Middle frontal gyrus (tissue), 1 donor: ENCODE measurements at regions not wholly inside any gene's neighbourhood (a gene's known extent, or its start where the extent isn't known, plus 50 kb on each side); places are given as distances from the start of the nearest gene placed in this dataset.
A peak's percentile ranks its signal among the peaks of the same experiment; 100 is the strongest.

Experiments used
- DNase-seq: peaks from one replicate; pipeline ENCODE4 v3.0.0-alpha.2; 2015; ENCODE audit warnings: low spot score; ENCODE audit errors: extremely low spot score

GRCh38 chr20:53837126-53837826 is 233.1 kb downstream of the BCAS1 start:
- DNase-seq, result no peak

GRCh38 chr20:53834749-53835148 is 235.6 kb downstream of the BCAS1 start:
- no peak for DNase-seq

GRCh38 chr20:53834062-53834442 is 236.3 kb downstream of the BCAS1 start:
- DNase-seq, result no peak

GRCh38 chr20:53833333-53834061 is 236.9 kb downstream of the BCAS1 start:
- no peak for DNase-seq

- no peak for DNase-seq
These were observed 237.9 kb downstream of the BCAS1 start for GRCh38 chr20:53832499-53832898.

- no peak for DNase-seq
These were observed 238.2 kb upstream of the ZNF217 start for GRCh38 chr20:53831812-53832211.

- DNase-seq, result no peak
These were observed 237.6 kb upstream of the ZNF217 start for GRCh38 chr20:53831228-53831627.

- DNase-seq, result no peak
These were observed 236.3 kb upstream of the ZNF217 start for GRCh38 chr20:53829724-53830521.

- no peak for DNase-seq
These were observed 235.7 kb upstream of the ZNF217 start for GRCh38 chr20:53829255-53829723.

GRCh38 chr20:53828682-53829254 is 235.1 kb upstream of the ZNF217 start:
- peak; percentile 37 for DNase-seq

GRCh38 chr20:53828088-53828681 is 234.5 kb upstream of the ZNF217 start:
- no peak for DNase-seq

GRCh38 chr20:53827292-53828087 is 233.9 kb upstream of the ZNF217 start:
- no peak for DNase-seq

GRCh38 chr20:53826597-53827291 is 233.1 kb upstream of the ZNF217 start:
- no peak for DNase-seq

GRCh38 chr20:53826090-53826489 is 232.5 kb upstream of the ZNF217 start:
- no peak for DNase-seq

GRCh38 chr20:53825282-53825681 is 231.6 kb upstream of the ZNF217 start:
- no peak for DNase-seq

GRCh38 chr20:53824779-53825178 is 231.1 kb upstream of the ZNF217 start:
- no peak for DNase-seq

GRCh38 chr20:53823121-53823764 is 229.6 kb upstream of the ZNF217 start:
- DNase-seq, result no peak

- no peak for DNase-seq
These were observed 228.9 kb upstream of the ZNF217 start for GRCh38 chr20:53822534-53822933.

- no peak for DNase-seq
These were observed 226.4 kb upstream of the ZNF217 start for GRCh38 chr20:53819973-53820451.
